ENCODE measurements at regions not wholly inside any gene's neighbourhood (a gene's known extent, or its start where the extent isn't known, plus 50 kb on each side); places are given as distances from the start of the nearest gene placed in this dataset.
"Not testable (repeated sequence)": the region's sequence is repeated elsewhere in the genome, so short reads cannot be mapped to it uniquely, and the experiment has no call there.

DNA sequence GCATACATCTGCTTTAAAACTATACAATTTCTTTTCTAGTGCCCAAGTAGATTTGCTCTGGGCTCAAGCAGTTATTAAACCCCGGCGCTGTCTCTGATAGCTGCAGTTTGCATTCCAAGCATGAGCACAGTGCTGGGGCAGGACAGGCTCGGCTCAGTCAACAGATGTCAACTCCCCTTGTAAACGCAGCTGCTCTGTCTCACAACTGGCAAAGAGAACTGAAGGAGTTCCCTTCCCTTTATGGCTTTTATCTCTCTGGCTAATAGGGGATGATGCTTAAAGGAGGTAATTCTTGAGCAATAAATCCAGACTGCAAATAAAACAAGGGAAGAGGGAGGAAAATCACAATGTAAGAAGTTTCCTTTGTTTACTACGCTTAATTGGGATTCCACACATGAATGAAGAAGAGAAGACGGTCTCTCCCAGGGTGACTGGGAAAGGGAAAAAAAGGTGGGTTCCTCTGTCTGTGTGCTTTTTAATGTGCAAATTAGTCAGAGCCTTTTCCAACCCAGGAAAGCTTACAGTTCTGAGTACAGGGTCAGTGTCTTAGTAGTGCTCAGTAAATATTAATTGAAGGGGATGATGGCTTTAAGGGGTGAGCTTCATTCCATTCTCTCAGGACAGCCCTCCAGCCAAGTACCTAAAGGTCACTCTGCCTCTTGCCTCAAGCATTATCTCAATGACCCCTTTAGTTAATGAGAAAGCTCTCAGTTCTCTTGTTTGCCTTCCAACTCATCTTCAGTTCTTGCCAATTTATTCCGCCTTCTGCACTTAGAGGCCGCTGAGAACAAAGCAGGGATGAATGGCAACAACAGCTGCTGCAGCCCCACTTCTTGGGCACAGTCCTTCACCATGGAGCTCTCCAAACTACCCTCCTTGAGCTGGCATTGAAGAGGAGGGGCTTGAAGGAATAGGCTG lies 155.7 kb upstream of the JADE1 start:
- DNase-seq (ENCODE audit: low spot score) (no peak), ATAC-seq (ENCODE audit: low FRiP score) (peak; percentile 75)
- TF ChIP-seq, protein P1, sequence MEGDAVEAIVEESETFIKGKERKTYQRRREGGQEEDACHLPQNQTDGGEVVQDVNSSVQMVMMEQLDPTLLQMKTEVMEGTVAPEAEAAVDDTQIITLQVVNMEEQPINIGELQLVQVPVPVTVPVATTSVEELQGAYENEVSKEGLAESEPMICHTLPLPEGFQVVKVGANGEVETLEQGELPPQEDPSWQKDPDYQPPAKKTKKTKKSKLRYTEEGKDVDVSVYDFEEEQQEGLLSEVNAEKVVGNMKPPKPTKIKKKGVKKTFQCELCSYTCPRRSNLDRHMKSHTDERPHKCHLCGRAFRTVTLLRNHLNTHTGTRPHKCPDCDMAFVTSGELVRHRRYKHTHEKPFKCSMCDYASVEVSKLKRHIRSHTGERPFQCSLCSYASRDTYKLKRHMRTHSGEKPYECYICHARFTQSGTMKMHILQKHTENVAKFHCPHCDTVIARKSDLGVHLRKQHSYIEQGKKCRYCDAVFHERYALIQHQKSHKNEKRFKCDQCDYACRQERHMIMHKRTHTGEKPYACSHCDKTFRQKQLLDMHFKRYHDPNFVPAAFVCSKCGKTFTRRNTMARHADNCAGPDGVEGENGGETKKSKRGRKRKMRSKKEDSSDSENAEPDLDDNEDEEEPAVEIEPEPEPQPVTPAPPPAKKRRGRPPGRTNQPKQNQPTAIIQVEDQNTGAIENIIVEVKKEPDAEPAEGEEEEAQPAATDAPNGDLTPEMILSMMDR (IDR thresholded peaks at IDR 0.05), result no peak

DNA sequence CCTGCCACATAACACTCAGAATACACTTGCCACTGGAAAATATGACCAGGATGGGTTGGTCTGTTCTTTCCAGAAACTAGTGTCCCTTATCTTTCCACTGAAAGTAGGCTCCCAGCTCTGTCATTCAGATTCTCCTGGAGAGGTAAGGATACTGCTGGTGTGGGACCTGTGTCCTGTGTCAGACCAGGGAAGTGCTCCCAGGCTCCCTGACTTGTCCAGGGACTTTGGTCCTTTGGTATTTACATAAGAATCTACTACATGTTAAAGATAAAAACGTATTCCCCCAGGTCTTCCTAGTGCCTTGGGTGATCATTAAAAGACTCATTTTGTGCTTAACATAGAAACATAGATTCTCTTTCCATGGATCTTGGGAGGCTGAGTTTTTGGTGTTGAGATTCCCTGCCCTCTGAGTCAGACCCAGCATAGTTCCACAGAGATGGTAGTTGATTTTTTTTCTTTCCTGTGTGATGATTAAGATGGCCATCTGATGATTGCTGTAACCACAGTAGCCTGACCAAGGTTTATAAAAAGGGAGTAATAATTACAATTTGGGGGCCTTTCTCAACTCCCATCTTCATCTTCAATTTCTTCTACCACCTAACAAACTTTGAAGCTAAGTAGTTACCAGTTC lies 159.8 kb upstream of the JADE1 start:
- TF ChIP-seq, protein P1 (IDR thresholded peaks at IDR 0.05), result no peak
- no peak for DNase-seq (ENCODE audit: low spot score)
- ATAC-seq (ENCODE audit: low FRiP score), result peak; percentile 47

DNA sequence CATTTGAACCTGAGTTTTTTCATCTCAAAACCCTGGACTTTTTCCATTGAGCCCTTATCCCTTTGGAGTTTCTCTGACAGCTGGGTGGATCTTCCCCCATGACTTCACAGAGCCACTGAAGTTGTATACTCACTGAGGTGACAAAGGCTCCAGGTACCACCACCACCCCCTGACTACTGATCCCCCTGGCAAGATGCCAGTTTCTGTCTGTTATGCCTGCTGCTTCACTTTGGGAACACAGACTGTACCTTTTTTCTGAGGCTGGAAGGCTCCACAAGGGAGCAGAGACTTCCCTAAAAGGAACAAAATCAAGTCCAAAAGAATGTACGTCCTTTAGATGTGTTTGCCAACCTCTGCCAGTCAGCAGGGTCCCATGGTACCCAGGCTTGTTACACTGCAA lies 160.3 kb upstream of the JADE1 start:
- TF ChIP-seq, protein P1 (IDR thresholded peaks at IDR 0.05), result no peak
- DNase-seq (ENCODE audit: low spot score) (no peak), ATAC-seq (ENCODE audit: low FRiP score) (no peak)

DNA sequence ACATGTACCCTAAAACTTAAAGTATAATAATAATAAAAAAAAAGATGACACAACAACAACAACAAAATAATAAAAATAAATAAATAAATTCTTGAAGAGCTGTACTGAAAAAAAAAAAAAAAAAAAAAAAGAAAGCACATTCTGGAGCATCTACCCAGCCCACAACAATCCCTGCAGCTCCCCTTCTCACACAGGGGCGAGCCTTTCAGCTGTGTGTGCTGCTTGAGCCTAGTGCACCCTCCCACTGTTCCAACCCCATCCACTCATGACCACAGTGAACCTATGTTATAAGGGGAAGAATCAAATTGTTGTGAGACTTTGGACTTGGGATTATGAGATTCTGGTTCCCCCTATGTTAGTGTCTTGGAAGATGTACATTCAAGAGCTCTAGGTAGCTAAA lies 161.5 kb upstream of the JADE1 start:
- DNase-seq (ENCODE audit: low spot score), result no peak
- TF ChIP-seq, protein P1 (IDR thresholded peaks at IDR 0.05), result no peak
- ATAC-seq (ENCODE audit: low FRiP score), result no peak

DNA sequence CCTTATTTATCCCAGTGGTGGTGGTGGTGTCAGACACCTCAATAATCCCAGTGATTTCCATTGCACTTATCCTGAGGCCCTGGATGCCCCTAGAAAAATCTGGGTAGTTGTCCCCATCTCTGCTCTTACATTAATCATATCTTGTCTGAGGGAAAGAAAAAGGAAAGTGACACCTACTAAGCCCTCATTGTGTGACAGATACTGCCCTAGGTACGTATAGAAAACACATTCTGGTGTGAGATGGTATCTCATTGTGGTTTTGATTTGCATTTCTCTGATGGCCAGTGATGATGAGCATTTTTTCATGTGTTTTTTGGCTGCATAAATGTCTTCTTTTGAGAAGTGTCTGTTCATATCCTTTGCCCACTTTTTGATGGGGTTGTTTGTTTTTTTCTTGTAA lies 162.6 kb upstream of the JADE1 start:
- DNase-seq (ENCODE audit: low spot score); ATAC-seq (ENCODE audit: low FRiP score): not testable (repeated sequence)

DNA sequence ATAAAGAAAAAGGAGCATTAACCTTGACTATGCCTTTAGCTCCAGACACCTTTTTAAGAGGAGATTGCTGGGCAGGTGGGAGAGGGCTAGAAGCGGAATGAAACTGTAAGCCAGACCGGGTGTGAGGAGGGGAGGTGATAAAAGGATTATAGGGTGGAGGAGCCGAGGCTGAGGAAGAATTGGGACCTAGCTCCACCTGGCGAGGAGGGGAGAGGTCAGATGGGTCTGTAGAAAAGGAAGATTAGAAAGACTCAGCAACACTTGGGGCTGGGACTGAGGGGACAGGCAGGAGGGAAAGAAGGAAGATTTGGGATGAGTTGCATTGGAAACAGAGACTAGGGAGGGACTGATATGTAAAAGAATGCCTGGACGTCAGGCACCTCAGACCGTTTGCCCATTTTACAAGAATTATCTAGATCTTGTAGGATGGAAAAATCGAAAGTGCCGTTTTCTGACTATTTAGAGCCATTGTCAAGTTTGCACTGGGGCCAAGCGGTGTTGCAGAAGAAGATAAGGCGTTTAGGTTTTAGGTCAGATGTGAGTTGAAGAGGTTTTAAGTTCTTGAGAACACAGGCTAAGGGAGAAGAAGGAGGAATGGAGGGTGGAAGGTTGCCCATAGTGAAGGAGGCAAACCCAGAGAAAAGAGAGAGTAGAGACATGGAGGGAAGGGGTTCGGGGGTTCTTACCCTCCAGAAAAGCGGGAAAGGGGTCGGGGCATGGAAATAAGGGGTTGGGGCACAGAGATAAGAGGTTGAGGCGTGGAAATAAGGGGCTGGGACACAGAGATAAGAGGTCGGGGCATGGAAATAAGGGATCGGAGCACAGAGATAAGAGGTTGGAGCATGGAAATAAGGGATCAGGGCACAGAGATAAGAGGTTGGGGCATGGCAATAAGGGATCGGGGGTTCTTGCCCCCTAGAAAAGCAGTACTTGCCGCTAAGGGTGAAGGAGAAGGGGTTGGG lies 164.5 kb upstream of the JADE1 start:
- DNase-seq (ENCODE audit: low spot score); ATAC-seq (ENCODE audit: low FRiP score): not testable (repeated sequence)

DNA sequence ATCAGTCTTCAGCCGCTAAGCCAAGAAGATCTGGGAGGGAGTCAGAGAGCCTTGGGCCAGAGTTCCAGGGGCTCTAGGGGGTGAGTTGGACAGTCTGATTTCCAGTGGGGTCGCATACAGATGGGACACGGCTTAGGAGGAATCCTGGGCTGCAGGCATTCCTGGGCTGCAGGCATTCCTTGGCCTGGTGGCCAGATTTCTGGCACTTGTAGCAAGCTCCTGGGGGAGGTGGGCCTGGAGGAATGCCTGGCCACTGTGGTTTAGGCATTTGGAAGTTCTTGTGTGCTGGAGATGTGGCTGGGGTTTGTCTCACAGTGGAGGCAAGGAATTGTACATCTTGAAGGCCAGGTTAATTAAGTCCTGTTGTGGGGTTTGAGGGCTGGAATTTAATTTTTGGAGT lies 165.4 kb upstream of the JADE1 start:
- not testable (repeated sequence) for ATAC-seq (ENCODE audit: low FRiP score); DNase-seq (ENCODE audit: low spot score)

DNA sequence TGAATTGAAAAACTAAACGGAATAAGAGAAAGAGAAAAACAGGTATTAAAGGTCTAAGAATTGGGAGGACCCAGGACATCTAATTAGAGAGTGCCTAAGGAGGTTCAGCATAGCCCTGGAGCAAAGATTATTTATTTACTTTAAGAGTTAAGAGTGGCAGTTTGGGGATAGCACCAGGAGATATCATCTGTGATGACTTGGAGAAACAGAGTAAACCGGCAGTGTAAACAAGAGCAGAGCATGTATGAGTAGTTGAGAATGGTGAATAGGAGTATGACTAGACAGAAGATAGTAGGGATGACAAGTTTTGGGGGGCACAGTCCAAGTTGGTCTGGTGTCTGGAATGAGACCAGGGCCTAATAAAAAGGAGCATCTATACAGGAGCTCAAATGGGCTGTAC lies 167.9 kb upstream of the JADE1 start:
- ATAC-seq (ENCODE audit: low FRiP score); DNase-seq (ENCODE audit: low spot score): not testable (repeated sequence)

Measured in omental fat pad (tissue), 3 donors.